Esophagus mucosa (tissue), 1 donor: ENCODE measurements at regions not wholly inside any gene's neighbourhood (a gene's known extent, or its start where the extent isn't known, plus 50 kb on each side); places are given as distances from the start of the nearest gene placed in this dataset.

Source experiments
- ATAC-seq: fragments of 200-7000 bp; cut with Tn5 transposase; one replicate; pipeline ENCODE4 v1.9.1; 2020
- donor health status: DM: yes; HTN: yes; CAD: no.

DNA sequence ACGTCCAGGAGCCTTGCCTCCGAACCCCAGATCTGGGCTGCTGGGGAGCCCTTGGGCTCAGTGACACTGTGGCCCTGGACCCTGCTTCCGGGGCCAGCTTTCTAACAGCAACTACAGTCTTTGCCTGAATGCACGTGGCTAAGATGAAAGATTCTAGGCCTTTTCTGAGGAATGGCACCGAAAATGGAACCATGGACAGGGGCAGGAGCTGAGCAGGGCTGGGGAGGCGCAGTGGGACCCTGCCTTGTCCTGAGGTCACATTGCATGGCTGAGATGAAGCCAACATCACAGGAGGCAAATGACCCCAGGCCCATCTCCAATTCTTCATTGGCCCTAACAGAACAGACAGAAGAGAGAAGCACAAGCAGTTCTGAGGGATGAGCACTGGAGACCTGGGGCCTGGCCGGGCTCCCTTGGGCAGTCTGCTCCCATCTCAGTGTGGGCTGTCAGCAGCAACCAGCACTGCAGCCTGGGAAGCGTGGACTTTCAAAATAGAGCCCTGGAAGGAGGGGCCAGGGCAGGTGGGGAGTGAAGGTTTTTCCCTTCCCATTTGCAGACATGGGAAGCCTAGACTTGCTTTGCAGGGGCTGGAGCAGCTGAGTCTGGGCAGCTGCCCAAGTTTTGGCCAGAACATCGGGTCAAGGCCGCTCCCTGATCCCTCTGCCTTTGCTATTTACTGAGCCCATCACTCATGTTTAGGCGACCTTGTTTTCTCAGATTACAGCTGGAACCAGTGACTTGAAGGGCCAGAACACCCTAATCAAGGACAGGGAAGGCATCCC lies 114.4 kb upstream of the TCERG1L start:
- no peak for ATAC-seq

GRCh38 chr10:131426534-131426898 lies 115.0 kb upstream of the TCERG1L start:
- no peak for ATAC-seq

GRCh38 chr10:131427281-131427680 lies 115.8 kb upstream of the TCERG1L start:
- no peak for ATAC-seq

DNA sequence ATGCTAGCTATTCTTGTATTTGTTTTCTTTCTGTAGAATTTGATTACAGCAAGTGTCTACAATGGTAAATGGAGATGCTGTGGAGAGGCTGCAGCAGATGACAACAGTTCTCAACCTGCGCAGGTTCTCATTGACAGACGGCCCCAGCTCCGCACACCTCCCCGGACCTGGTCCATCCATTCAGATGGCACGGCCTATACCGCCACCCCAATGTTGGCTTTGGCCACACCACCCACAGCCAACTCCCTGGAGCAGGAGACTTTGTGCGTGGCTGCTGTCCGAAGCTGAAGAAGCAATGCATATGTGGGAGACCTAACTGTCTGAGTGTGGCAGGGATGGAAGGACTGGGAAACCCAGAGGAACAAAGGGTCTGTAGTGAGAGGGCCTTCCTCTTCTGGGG lies 116.4 kb upstream of the TCERG1L start:
- ATAC-seq: no peak

DNA sequence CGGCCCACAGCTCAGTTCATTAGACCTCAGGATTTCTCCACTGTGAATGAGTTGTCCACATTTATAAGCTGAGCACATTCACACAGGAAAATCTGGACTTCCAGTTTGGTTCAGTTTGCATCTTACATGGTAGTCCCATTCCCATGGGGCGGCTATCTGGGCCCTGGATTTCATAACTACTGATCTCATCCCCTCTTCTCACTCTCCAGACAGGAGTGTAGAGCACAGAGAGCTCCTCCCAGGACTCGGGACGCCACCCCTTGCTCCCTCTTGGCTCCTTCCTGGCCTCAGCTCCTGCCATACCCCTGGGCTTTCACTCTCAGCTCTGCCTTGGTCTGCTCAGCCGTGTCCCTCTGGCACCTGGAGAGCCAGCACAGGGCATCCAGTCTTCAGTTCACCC lies 117.6 kb upstream of the TCERG1L start:
- ATAC-seq: no peak

DNA sequence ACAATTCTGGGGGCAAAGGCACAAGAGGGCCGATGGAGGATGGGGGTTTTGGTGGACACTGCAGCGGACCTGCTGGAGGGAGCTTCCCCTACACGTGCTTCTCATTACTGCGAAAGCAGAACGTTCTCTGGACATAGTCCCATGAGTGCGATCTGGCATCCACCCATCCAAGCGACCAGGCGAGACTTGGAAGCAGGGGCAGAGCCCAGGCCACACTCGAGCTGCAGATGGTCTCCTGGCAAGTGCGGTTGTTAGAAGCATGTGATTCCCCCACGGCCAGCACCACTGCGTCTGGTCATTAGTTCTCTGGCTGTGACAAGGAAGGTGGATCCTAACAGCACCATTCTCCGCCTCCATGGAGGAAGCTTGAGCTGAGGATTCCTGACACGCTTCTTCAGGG lies 118.4 kb upstream of the TCERG1L start:
- no peak for ATAC-seq

GRCh38 chr10:131430716-131431412 lies 119.3 kb upstream of the TCERG1L start:
- ATAC-seq: no peak

- no peak for ATAC-seq
Observed at GRCh38 chr10:131431533-131431932, 120.0 kb upstream of the TCERG1L start.

DNA sequence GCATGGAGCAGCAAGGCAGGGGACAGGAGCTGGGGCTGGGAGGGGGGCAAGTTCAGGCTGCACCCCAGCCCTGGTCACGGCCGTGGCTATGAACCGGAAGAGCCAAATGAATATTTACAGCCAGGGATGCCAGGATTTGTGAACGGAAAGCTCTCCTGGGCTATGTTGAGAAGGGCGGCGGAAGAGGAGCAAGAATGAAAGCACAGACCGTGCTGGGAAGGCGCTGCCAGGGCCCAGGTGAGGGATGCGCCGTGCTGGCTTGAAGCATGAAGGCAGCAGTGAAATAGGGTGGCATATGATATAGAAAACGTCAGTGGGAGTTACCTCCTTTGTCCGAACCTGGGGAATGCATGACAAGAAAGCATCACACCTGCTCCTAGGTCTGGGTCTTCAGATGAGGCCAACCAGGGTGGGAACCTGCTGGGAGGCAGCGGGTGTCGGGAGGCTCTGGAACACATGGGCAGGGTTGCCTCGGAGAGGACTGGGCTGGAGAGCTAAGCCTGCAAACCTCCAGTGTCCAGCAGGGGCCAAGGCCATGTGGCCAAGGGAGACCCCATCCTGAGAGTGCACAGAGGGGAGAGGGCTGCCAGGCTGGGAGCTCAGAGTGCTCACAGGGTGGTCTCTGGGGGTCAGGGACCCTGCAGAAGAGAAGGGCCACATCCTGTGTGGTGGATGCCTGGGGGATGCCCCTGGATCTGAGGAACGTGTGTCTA lies 120.6 kb upstream of the TCERG1L start:
- no peak for ATAC-seq

DNA sequence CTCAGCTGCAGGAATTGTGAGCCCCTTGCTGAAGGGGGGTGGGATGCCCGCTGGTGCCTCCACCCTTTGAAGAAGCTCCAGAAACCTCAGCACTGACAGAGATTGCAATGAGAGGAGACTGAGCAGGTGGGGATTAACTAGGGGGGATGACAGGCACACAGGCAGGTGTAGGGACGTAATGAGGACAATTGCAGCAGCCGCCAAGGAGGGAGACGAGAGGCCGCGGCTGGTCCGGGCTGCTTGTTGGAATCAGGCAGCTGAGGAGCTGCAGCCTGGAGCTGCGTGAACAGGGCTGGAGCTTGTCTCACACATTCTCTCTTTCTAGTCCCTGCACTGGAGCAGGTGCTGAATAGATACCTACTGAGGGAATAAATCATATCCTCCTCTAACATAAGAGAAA lies 122.0 kb upstream of the TCERG1L start:
- ATAC-seq: no peak

- no peak for ATAC-seq
Observed at GRCh38 chr10:131435232-131435631, 123.7 kb upstream of the TCERG1L start.

DNA sequence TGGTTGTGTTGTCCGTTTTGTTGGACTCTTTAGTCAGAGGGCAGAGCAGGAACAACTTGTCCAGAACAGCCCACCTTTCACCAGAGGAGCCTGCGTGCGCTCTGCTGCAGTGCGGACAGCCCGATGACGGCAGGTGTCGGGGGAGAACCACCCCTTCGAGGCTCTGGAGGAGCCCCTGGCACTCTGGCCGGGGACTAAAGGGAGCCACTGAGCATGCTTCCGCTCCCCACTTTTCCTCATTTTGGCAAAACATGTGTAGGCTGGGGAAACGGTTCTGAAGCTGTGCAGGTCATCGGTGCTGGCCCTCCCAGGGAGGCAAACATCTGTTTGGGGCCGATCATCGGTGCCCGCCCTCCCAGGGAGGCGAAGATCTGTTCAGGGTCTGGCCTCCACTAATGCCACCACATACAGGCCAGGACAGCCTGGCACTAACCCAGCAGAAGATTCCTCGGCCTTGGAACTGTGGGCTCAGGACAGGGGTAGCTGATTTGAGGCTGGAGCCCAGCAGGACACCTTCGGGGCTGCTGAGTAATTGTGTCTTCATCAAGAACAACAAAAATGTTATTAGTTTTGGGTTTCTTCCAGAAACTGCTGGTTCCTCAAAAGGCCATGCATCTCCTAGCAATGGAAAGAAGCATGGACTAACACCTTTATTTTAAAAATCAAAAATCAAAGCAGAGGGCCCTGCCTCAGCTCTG lies 124.4 kb upstream of the TCERG1L start:
- ATAC-seq: no peak

- ATAC-seq: no peak
Observed at GRCh38 chr10:131436458-131436857, 124.9 kb upstream of the TCERG1L start.

- peak; percentile 73 for ATAC-seq
Observed at GRCh38 chr10:131437556-131438475, 126.3 kb upstream of the TCERG1L start.

DNA sequence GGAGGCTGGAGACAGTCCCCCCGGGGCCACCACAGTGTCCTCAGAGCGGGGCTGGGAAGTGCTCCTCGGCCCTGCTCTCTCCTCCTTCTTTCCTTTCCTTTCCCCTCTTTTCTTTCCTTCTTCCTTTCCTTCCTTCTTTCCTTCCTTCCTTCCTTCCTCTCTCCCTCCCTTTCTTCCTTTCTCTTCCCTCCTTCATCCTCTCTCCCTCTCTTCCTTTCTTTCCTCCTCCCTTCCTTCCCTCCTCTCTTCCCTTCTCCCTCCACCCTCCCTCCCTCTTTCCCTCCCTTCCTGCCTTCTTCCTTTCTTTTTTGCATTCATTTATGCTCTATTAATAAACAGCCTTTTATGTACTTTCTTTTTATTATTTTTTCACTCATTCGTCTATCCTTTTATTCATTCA lies 127.1 kb upstream of the TCERG1L start:
- no peak for ATAC-seq

DNA sequence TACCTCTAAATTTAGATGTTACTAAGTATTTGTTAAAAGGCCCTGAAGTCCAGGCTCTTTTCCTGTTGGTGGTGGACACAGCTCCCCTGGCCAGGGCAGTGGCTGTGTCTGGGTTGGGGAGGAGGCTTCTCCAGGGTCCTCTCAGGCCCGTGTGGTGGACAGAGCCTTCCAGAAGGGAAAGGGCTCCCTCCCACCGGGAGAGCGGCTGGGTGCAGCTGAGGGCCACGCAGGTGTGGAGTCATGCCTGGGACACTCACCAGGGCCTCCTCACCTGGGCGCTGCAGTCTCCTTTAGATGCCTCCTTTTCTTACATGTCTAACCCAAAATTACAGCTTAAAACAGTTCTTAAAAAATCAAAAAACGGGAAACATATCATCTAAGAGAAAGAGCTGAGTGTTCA lies 128.2 kb upstream of the TCERG1L start:
- no peak for ATAC-seq

GRCh38 chr10:131440405-131441360 lies 129.2 kb upstream of the TCERG1L start:
- ATAC-seq: no peak

DNA sequence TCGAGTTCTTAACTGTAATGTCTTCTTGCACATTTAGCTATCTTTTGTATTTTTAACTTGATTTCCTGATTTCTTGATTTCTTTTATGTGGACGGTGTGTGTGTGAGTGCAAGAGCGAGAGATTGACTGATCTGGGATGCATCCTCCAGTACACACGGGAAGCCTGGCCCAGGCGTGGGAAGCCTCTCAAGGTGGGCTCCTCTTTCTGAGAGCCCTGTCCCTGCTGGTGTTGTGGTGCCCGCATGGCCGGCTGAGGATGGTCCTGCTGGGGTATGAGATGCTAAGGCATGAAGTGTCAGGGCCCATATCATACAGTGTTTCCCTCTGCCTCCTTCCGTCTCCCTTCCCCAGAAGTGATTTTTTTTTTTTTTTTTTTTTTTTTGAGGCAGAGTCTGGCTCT lies 130.8 kb upstream of the TCERG1L start:
- ATAC-seq: no peak

GRCh38 chr10:131444286-131444685 lies 132.8 kb upstream of the TCERG1L start:
- ATAC-seq: no peak

DNA sequence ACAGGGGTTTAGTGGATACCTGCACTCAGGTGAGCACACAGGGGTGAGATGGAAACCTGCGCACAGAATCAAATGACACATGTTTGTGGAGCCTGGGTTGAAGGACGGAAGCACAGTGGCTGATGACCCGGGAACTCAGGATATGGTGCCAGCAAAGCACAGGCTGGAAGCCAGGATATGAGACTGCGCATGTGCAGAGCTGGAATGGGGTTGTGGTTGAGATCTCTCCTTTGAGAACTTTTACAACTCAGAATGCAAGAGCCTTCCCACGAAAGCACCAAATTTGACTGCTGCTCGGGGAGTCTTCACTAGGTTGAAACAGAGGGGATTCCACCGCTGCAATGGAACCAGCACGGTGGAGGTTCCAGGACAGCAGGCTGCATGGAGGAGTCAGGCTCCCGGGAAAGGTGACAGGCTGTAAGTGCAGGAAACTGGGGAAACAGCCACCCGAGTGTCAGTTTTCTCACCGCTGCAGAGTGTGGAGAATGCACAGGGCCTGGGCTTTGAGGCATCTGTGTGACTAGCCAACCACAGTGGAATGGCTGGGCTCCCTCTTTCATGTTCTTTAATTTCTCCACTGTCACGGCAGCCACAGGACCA lies 133.4 kb upstream of the TCERG1L start:
- ATAC-seq: no peak
